ENCODE measurements at regions not wholly inside any gene's neighbourhood (a gene's known extent, or its start where the extent isn't known, plus 50 kb on each side); places are given as distances from the start of the nearest gene placed in this dataset.
A peak's percentile ranks its signal among the peaks of the same experiment; 100 is the strongest.

GRCh38 chrX:40299641-40300046, 201.9 kb upstream of the BCOR start:
- ChIA-PET CTCF (no interaction called here), POLR2A (no interaction called here)
- TF ChIP-seq USF2 (IDR thresholded peaks at IDR 0.05) (no peak), SREBF2 (IDR thresholded peaks at IDR 0.05) (no peak), HOXB5 (CRISPR knock-in tag; IDR thresholded peaks at IDR 0.05) (no peak)
- 78% methylated on average over 9 of the region's 9 CpGs for WGBS (ENCODE audit: missing lambda C conversion rate)
- Histone ChIP-seq H3K9me3 (no peaks in the 10 kb centered on the region), H3K4me1 (no peaks in the 10 kb centered on the region), H3K4me3 (no peak overlapping the region), H3K4me2 (no peak overlapping the region), H3K27ac (no peak overlapping the region)
- DNase-seq (ENCODE audit: low read depth in 1 of 2, low spot score in 1 of 2), result no peak
- no peak for ATAC-seq
- no peak for FAIRE-seq

DNA sequence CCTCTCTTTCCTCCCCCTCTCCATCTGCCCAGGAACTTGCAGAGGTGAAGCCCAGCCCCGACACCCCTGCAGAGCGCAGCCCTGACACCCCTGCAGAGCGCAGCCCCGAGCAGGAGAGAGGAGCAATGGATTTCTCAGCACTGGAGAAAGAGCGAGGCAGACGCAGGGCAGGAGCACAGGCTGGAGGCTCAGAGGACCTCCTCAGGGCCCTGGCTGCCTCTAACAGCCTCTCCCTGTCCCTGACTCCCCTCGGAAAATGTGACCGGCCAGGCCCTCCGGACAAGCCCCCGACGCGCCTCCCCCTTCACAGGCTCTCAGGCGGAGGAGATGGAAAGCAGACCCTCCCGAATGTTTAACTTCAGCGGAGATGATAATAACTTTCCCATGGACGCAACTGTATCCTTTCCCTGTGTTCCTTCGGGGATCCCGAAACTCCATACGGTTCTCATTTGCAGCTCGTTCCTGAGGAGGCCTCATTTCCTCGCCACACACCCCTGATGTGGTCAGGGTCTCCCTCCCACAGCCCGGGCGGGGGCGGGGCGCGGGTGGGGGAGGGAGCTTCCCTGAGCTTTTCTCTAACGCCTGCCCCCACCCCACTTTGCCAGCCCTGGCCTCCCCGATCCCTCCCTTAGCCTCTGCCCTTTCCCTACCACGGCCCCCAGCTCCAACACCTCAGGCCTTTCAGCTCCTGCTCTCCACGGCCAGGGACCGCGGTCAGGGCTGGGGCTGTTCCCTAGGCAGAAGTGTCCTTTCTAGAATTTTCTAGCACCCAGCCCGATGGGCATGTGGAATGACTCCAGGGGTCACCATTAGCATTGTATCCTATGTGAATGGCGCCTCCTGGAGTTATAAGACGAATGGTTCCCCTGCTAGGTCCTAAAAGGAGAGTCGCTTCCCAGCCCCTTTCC, 201.1 kb upstream of the BCOR start:
- DNase-seq (ENCODE audit: low read depth in 1 of 2, low spot score in 1 of 2), result no peak
- no peaks in the 10 kb centered on the region for H3K4me1 ChIP-seq
- WGBS (ENCODE audit: missing lambda C conversion rate), result 91% methylated on average over 26 of the region's 36 CpGs
- no peak overlapping the region for H3K27ac ChIP-seq
- FAIRE-seq, result no peak
- no peak for TF ChIP-seq HOXA7 (CRISPR knock-in tag; IDR thresholded peaks at IDR 0.05)
- TF ChIP-seq RAD21 (conservative IDR thresholded peaks at IDR 0.05 in 1 of 2, IDR thresholded peaks at IDR 0.05 in 1 of 2), result peak in 1 of 2 experiments; percentile 27; a peak in 2 of 5 replicates
- ChIA-PET CTCF (no interaction called here), POLR2A (no interaction called here)
- no peaks in the 10 kb centered on the region for H3K9me3 ChIP-seq
- no peak overlapping the region for H3K4me2 ChIP-seq
- H3K4me3 ChIP-seq, result no peak overlapping the region
- 0 out of 6 replicates have a peak, but pooled peaks of 1 of the 2 experiments have one; percentile 32 for ATAC-seq

- Histone ChIP-seq H3K9me3 (no peaks in the 10 kb centered on the region), H3K4me1 (no peaks in the 10 kb centered on the region), H3K4me2 (no peak overlapping the region), H3K4me3 (no peak overlapping the region), H3K27ac (no peak overlapping the region)
- no peak for FAIRE-seq
- 56% methylated on average over 5 of the region's 7 CpGs for WGBS (ENCODE audit: missing lambda C conversion rate)
- no peak for ATAC-seq
- no peak for TF ChIP-seq FOSB (CRISPR knock-in tag; IDR thresholded peaks at IDR 0.05)
- TF ChIP-seq, protein P1, sequence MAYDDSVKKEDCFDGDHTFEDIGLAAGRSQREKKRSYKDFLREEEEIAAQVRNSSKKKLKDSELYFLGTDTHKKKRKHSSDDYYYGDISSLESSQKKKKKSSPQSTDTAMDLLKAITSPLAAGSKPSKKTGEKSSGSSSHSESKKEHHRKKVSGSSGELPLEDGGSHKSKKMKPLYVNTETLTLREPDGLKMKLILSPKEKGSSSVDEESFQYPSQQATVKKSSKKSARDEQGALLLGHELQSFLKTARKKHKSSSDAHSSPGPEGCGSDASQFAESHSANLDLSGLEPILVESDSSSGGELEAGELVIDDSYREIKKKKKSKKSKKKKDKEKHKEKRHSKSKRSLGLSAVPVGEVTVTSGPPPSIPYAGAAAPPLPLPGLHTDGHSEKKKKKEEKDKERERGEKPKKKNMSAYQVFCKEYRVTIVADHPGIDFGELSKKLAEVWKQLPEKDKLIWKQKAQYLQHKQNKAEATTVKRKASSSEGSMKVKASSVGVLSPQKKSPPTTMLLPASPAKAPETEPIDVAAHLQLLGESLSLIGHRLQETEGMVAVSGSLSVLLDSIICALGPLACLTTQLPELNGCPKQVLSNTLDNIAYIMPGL (CRISPR knock-in tag; IDR thresholded peaks at IDR 0.05; ENCODE audit: borderline replicate concordance), result no peak
- no peak for TF ChIP-seq NR3C1 (IDR thresholded peaks at IDR 0.05)
- no peak for TF ChIP-seq NPAS2 (CRISPR knock-in tag; IDR thresholded peaks at IDR 0.05; ENCODE audit: borderline replicate concordance)
- TF ChIP-seq HOXA7 (CRISPR knock-in tag; IDR thresholded peaks at IDR 0.05), result no peak
- no peak for TF ChIP-seq MAZ (IDR thresholded peaks at IDR 0.05; ENCODE audit: borderline replicate concordance, low read depth, low read length)
- TF ChIP-seq HDAC2 (IDR thresholded peaks at IDR 0.05), result no peak
- TF ChIP-seq RARB (CRISPR knock-in tag; IDR thresholded peaks at IDR 0.05), result no peak
- TF ChIP-seq ZSCAN20 (CRISPR knock-in tag; IDR thresholded peaks at IDR 0.05), result no peak
- no peak for TF ChIP-seq TP53 (CRISPR knock-in tag; IDR thresholded peaks at IDR 0.05)
- POLR2A ChIA-PET, result no interaction called here
- CTCF ChIA-PET, result no interaction called here
- no peak for DNase-seq (ENCODE audit: low read depth in 1 of 2, low spot score in 1 of 2)
Observed at GRCh38 chrX:40298069-40298468, 200.3 kb upstream of the BCOR start.

- Histone ChIP-seq H3K4me3 (no peak overlapping the region), H3K9me3 (no peaks in the 10 kb centered on the region), H3K4me1 (no peaks in the 10 kb centered on the region), H3K4me2 (no peak overlapping the region), H3K27ac (no peak overlapping the region)
- CTCF ChIA-PET, result interaction anchor here (1.4 kb wide), 1 partner anchor 24 kb away, joined by 3 read pairs; no protein-coding TSS in a partner anchor
- FAIRE-seq (no peak), ATAC-seq (no peak), DNase-seq (ENCODE audit: low read depth in 1 of 2, low spot score in 1 of 2) (no peak)
- POLR2A ChIA-PET, result no interaction called here
- WGBS (ENCODE audit: missing lambda C conversion rate), result 3% methylated on average over 2 of the region's 2 CpGs
- TF ChIP-seq, protein P1 (CRISPR knock-in tag; IDR thresholded peaks at IDR 0.05; ENCODE audit: borderline replicate concordance), result no peak
- TF ChIP-seq POLR2AphosphoS2 (conservative IDR thresholded peaks at IDR 0.05; ENCODE audit: low read length), result no peak
- TF ChIP-seq HOXB13 (CRISPR knock-in tag; IDR thresholded peaks at IDR 0.05; ENCODE audit: low read depth), result no peak
- TF ChIP-seq TFCP2L1 (CRISPR knock-in tag; IDR thresholded peaks at IDR 0.05), result no peak
- TF ChIP-seq JUNB (IDR thresholded peaks at IDR 0.05), result no peak
- no peak for TF ChIP-seq POLR2A (IDR thresholded peaks at IDR 0.05; ENCODE audit: low read length)
- TF ChIP-seq, protein P2, sequence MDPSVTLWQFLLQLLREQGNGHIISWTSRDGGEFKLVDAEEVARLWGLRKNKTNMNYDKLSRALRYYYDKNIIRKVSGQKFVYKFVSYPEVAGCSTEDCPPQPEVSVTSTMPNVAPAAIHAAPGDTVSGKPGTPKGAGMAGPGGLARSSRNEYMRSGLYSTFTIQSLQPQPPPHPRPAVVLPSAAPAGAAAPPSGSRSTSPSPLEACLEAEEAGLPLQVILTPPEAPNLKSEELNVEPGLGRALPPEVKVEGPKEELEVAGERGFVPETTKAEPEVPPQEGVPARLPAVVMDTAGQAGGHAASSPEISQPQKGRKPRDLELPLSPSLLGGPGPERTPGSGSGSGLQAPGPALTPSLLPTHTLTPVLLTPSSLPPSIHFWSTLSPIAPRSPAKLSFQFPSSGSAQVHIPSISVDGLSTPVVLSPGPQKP (IDR thresholded peaks at IDR 0.05; ENCODE audit: low read depth, low read length), result no peak
- TF ChIP-seq EHF (CRISPR knock-in tag; IDR thresholded peaks at IDR 0.05), result no peak
- no peak for TF ChIP-seq RCOR1 (IDR thresholded peaks at IDR 0.05; ENCODE audit: low read depth, low read length)
- no peak for TF ChIP-seq HDAC2 (IDR thresholded peaks at IDR 0.05)
- no peak for TF ChIP-seq ZC3H11A (IDR thresholded peaks at IDR 0.05)
- no peak for TF ChIP-seq JUN (IDR thresholded peaks at IDR 0.05)
- no peak for TF ChIP-seq MAZ (IDR thresholded peaks at IDR 0.05; ENCODE audit: borderline replicate concordance, low read depth, low read length)
- TF ChIP-seq, protein P3, sequence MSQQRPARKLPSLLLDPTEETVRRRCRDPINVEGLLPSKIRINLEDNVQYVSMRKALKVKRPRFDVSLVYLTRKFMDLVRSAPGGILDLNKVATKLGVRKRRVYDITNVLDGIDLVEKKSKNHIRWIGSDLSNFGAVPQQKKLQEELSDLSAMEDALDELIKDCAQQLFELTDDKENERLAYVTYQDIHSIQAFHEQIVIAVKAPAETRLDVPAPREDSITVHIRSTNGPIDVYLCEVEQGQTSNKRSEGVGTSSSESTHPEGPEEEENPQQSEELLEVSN (IDR thresholded peaks at IDR 0.05; ENCODE audit: borderline replicate concordance, low read depth), result no peak
Observed at GRCh38 chrX:40291553-40291952, 193.8 kb upstream of the BCOR start.
